ENCODE measurements at regions not wholly inside any gene's neighbourhood (a gene's known extent, or its start where the extent isn't known, plus 50 kb on each side); places are given as distances from the start of the nearest gene placed in this dataset.

- no peak for TF ChIP-seq CTCF (IDR thresholded peaks at IDR 0.05; ENCODE audit: insufficient read depth, low read depth, low read length, missing control alignments)
- H3K4me3 ChIP-seq (ENCODE audit: low read depth, low read length) = no peak overlapping the region
- DNase-seq (ENCODE audit: low read depth) = no peak
Measured at GRCh38 chr18:27865431-27865830, 311.5 kb downstream of the CDH2 start.

GRCh38 chr18:27863780-27864430 lies 313.0 kb downstream of the CDH2 start:
- TF ChIP-seq CTCF (IDR thresholded peaks at IDR 0.05; ENCODE audit: insufficient read depth, low read depth, low read length, missing control alignments) = no peak
- DNase-seq (ENCODE audit: low read depth) = no peak
- no peak overlapping the region for H3K4me3 ChIP-seq (ENCODE audit: low read depth, low read length)

GRCh38 chr18:27862041-27862682 lies 314.8 kb downstream of the CDH2 start:
- no peak for TF ChIP-seq CTCF (IDR thresholded peaks at IDR 0.05; ENCODE audit: insufficient read depth, low read depth, low read length, missing control alignments)
- no peak for DNase-seq (ENCODE audit: low read depth)
- H3K4me3 ChIP-seq (ENCODE audit: low read depth, low read length) = no peak overlapping the region

- H3K4me3 ChIP-seq (ENCODE audit: low read depth, low read length) = no peak overlapping the region
- DNase-seq (ENCODE audit: low read depth) = no peak
- no peak for TF ChIP-seq CTCF (IDR thresholded peaks at IDR 0.05; ENCODE audit: insufficient read depth, low read depth, low read length, missing control alignments)
Measured at GRCh38 chr18:27861539-27861938, 315.4 kb downstream of the CDH2 start.

GRCh38 chr18:27860701-27861107 lies 316.2 kb downstream of the CDH2 start:
- peak; percentile 50 for DNase-seq (ENCODE audit: low read depth)
- no peak overlapping the region for H3K4me3 ChIP-seq (ENCODE audit: low read depth, low read length)
- TF ChIP-seq CTCF (IDR thresholded peaks at IDR 0.05; ENCODE audit: insufficient read depth, low read depth, low read length, missing control alignments) = no peak

- H3K4me3 ChIP-seq (ENCODE audit: low read depth, low read length) = no peak overlapping the region
- peak; percentile 2 for DNase-seq (ENCODE audit: low read depth)
- no peak for TF ChIP-seq CTCF (IDR thresholded peaks at IDR 0.05; ENCODE audit: insufficient read depth, low read depth, low read length, missing control alignments)
Measured at GRCh38 chr18:27860011-27860410, 316.9 kb downstream of the CDH2 start.

GRCh38 chr18:27856820-27857219 lies 320.1 kb downstream of the CDH2 start:
- DNase-seq (ENCODE audit: low read depth) = no peak
- no peak for TF ChIP-seq CTCF (IDR thresholded peaks at IDR 0.05; ENCODE audit: insufficient read depth, low read depth, low read length, missing control alignments)
- no peak overlapping the region for H3K4me3 ChIP-seq (ENCODE audit: low read depth, low read length)
